ENCODE measurements at regions not wholly inside any gene's neighbourhood (a gene's known extent, or its start where the extent isn't known, plus 50 kb on each side); places are given as distances from the start of the nearest gene placed in this dataset.
A peak's percentile ranks its signal among the peaks of the same experiment; 100 is the strongest.

GRCh38 chr5:42927730-42928129 lies 112.4 kb downstream of the ANXA2R start:
- BruUV-seq (replicated peaks), result no TSS peak
- no peak for DNase-seq (ENCODE audit: unreplicated experiment)
- intact Hi-C loops (cut with micrococcal nuclease), result no loop called here
- H3K4me1 Mint-ChIP-seq (ENCODE audit: insufficient read depth, unreplicated experiment), result no peaks in the 10 kb centered on the region
- ChIA-PET POLR2A (no interaction called here), CTCF (interaction anchor here (0.9 to 1.7 kb wide), 3 partner anchors 14 to 121 kb away, joined by 3 to 5 read pairs (median 4); no protein-coding TSS in a partner anchor)
- H3K4me3 Mint-ChIP-seq (ENCODE audit: unreplicated experiment), result no peak overlapping the region
- H3K36me3 Mint-ChIP-seq (ENCODE audit: insufficient read depth, unreplicated experiment), result peaks cover 4% of the 10 kb centered on the region
- TF ChIP-seq, protein P1, sequence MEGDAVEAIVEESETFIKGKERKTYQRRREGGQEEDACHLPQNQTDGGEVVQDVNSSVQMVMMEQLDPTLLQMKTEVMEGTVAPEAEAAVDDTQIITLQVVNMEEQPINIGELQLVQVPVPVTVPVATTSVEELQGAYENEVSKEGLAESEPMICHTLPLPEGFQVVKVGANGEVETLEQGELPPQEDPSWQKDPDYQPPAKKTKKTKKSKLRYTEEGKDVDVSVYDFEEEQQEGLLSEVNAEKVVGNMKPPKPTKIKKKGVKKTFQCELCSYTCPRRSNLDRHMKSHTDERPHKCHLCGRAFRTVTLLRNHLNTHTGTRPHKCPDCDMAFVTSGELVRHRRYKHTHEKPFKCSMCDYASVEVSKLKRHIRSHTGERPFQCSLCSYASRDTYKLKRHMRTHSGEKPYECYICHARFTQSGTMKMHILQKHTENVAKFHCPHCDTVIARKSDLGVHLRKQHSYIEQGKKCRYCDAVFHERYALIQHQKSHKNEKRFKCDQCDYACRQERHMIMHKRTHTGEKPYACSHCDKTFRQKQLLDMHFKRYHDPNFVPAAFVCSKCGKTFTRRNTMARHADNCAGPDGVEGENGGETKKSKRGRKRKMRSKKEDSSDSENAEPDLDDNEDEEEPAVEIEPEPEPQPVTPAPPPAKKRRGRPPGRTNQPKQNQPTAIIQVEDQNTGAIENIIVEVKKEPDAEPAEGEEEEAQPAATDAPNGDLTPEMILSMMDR (IDR thresholded peaks at IDR 0.05; ENCODE audit: unreplicated experiment), result no peak
- H3K9me3 Mint-ChIP-seq (ENCODE audit: unreplicated experiment), result no peaks in the 10 kb centered on the region
- no peak overlapping the region for H3K27ac Mint-ChIP-seq (ENCODE audit: low read depth, unreplicated experiment)
- H3K27me3 Mint-ChIP-seq (ENCODE audit: insufficient read depth, unreplicated experiment), result no peaks in the 10 kb centered on the region

GRCh38 chr5:42924686-42925085 lies 113.0 kb upstream of the SELENOP start:
- CTCF ChIA-PET, result no interaction called here
- no peak overlapping the region for H3K4me3 Mint-ChIP-seq (ENCODE audit: unreplicated experiment)
- no peak for DNase-seq (ENCODE audit: unreplicated experiment)
- no TSS peak for BruUV-seq (replicated peaks)
- POLR2A ChIA-PET, result no interaction called here
- H3K9me3 Mint-ChIP-seq (ENCODE audit: unreplicated experiment), result no peaks in the 10 kb centered on the region
- intact Hi-C loops (cut with micrococcal nuclease), result no loop called here
- H3K27me3 Mint-ChIP-seq (ENCODE audit: insufficient read depth, unreplicated experiment), result no peaks in the 10 kb centered on the region
- H3K27ac Mint-ChIP-seq (ENCODE audit: low read depth, unreplicated experiment), result no peak overlapping the region
- TF ChIP-seq, protein P1 (IDR thresholded peaks at IDR 0.05; ENCODE audit: unreplicated experiment), result no peak
- no peaks in the 10 kb centered on the region for H3K36me3 Mint-ChIP-seq (ENCODE audit: insufficient read depth, unreplicated experiment)
- H3K4me1 Mint-ChIP-seq (ENCODE audit: insufficient read depth, unreplicated experiment), result no peaks in the 10 kb centered on the region

DNA sequence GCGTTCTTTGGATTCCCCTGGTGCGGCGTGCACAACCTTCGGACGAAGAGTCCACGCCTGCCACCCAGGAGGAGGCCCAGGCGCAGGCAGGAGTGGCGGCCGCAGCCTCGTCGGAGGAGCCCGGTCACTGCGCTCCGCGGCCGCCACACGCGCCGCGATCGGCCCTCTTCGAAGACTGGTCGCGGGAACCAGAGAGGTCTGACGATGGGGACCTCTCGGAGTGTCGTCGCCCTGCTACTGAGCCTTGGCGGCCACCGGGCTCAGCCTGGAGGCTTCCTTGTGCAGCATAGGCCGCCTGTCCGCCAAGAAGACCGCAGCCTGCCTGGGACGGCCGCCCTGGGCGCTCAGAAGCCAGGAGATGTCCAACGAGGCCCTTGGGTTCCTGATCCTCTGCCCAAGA lies 112.5 kb upstream of the SELENOP start:
- POLR2A ChIA-PET, result no interaction called here
- Mint-ChIP-seq H3K9me3 (ENCODE audit: unreplicated experiment) (no peaks in the 10 kb centered on the region), H3K27me3 (ENCODE audit: insufficient read depth, unreplicated experiment) (no peaks in the 10 kb centered on the region), H3K36me3 (ENCODE audit: insufficient read depth, unreplicated experiment) (no peaks in the 10 kb centered on the region), H3K4me1 (ENCODE audit: insufficient read depth, unreplicated experiment) (no peaks in the 10 kb centered on the region), H3K4me3 (ENCODE audit: unreplicated experiment) (no peak overlapping the region), H3K27ac (ENCODE audit: low read depth, unreplicated experiment) (no peak overlapping the region)
- CTCF ChIA-PET, result interaction anchor here (1.0 to 1.7 kb wide), 3 partner anchors 10 to 463 kb away, joined by 3 to 7 read pairs (median 6); no protein-coding TSS in a partner anchor
- TF ChIP-seq, protein P1 (IDR thresholded peaks at IDR 0.05; ENCODE audit: unreplicated experiment), result no peak
- no peak for DNase-seq (ENCODE audit: unreplicated experiment)
- BruUV-seq (replicated peaks), result no TSS peak
- intact Hi-C loops (cut with micrococcal nuclease), result no loop called here

DNA sequence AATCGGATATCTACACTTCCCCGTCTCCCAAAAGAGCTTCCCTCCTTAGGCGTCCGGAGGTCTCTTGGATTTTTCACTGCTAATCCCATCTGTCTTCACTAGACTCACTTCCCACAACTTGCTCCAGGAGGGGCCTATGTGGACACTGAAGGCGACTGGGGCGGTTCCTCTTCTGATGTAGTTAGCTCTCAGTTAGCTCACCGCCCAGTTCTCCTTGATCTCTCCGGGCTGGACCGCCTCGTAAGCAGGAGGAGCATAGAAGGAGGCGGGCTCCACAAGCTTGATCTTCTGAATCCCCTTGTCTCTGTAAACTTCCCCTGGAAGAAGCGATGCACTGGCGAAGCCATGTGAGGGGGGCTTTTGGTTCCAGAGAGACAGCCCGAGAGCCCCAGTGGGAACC lies 112.0 kb upstream of the SELENOP start:
- intact Hi-C loops (cut with micrococcal nuclease), result no loop called here
- ChIA-PET POLR2A (no interaction called here), CTCF (interaction anchor here (0.5 to 2.1 kb wide), 7 partner anchors 10 to 464 kb away, joined by 3 to 9 read pairs (median 6); no protein-coding TSS in a partner anchor)
- TF ChIP-seq, protein P1 (IDR thresholded peaks at IDR 0.05; ENCODE audit: unreplicated experiment), result no peak
- no TSS peak for BruUV-seq (replicated peaks)
- H3K9me3 Mint-ChIP-seq (ENCODE audit: unreplicated experiment), result no peaks in the 10 kb centered on the region
- DNase-seq (ENCODE audit: unreplicated experiment), result no peak
- no peaks in the 10 kb centered on the region for H3K4me1 Mint-ChIP-seq (ENCODE audit: insufficient read depth, unreplicated experiment)
- H3K27me3 Mint-ChIP-seq (ENCODE audit: insufficient read depth, unreplicated experiment), result no peaks in the 10 kb centered on the region
- H3K27ac Mint-ChIP-seq (ENCODE audit: low read depth, unreplicated experiment), result peak overlapping the region; percentile 73
- no peaks in the 10 kb centered on the region for H3K36me3 Mint-ChIP-seq (ENCODE audit: insufficient read depth, unreplicated experiment)
- H3K4me3 Mint-ChIP-seq (ENCODE audit: unreplicated experiment), result no peak overlapping the region
